ENCODE measurements at regions not wholly inside any gene's neighbourhood (a gene's known extent, or its start where the extent isn't known, plus 50 kb on each side); places are given as distances from the start of the nearest gene placed in this dataset.
"Not testable (repeated sequence)": the region's sequence is repeated elsewhere in the genome, so short reads cannot be mapped to it uniquely, and the experiment has no call there.

- DNase-seq (ENCODE audit: low read depth in 3 of 3, low spot score in 2 of 3) = no peak
Measured at GRCh38 chr10:108327706-108328105, 1163.2 kb upstream of the SORCS1 start.

- no peak for DNase-seq (ENCODE audit: low read depth in 3 of 3, low spot score in 2 of 3)
Measured at GRCh38 chr10:108323274-108323798, 1158.8 kb upstream of the SORCS1 start.

- DNase-seq (ENCODE audit: low read depth in 3 of 3, low spot score in 2 of 3) = no peak
Measured at GRCh38 chr10:108319434-108320222, 1155.1 kb upstream of the SORCS1 start.

GRCh38 chr10:108315636-108316035 lies 1151.1 kb upstream of the SORCS1 start:
- not testable (repeated sequence) for DNase-seq (ENCODE audit: low read depth in 3 of 3, low spot score in 2 of 3)

- no peak for DNase-seq (ENCODE audit: low read depth in 3 of 3, low spot score in 2 of 3)
Measured at GRCh38 chr10:108307925-108308312, 1143.4 kb upstream of the SORCS1 start.

GRCh38 chr10:108307250-108307924 lies 1142.9 kb upstream of the SORCS1 start:
- DNase-seq (ENCODE audit: low read depth in 3 of 3, low spot score in 2 of 3) = no peak

GRCh38 chr10:108303149-108303548 lies 1138.6 kb upstream of the SORCS1 start:
- no peak for DNase-seq (ENCODE audit: low read depth in 3 of 3, low spot score in 2 of 3)

GRCh38 chr10:108301002-108301401 lies 1136.5 kb upstream of the SORCS1 start:
- no peak for DNase-seq (ENCODE audit: low read depth in 3 of 3, low spot score in 2 of 3)

- no peak for DNase-seq (ENCODE audit: low read depth in 3 of 3, low spot score in 2 of 3)
Measured at GRCh38 chr10:108290823-108291222, 1126.3 kb upstream of the SORCS1 start.

- DNase-seq (ENCODE audit: low read depth in 3 of 3, low spot score in 2 of 3) = no peak
Measured at GRCh38 chr10:108275895-108276685, 1111.6 kb upstream of the SORCS1 start.

- DNase-seq (ENCODE audit: low read depth in 3 of 3, low spot score in 2 of 3) = no peak
Measured at GRCh38 chr10:108260383-108260906, 1095.9 kb upstream of the SORCS1 start.

GRCh38 chr10:108254089-108254488 lies 1089.6 kb upstream of the SORCS1 start:
- no peak for DNase-seq (ENCODE audit: low read depth in 3 of 3, low spot score in 2 of 3)

- DNase-seq (ENCODE audit: low read depth in 3 of 3, low spot score in 2 of 3) = no peak
Measured at GRCh38 chr10:108252771-108253170, 1088.3 kb upstream of the SORCS1 start.

GRCh38 chr10:108250936-108251620 lies 1086.6 kb upstream of the SORCS1 start:
- no peak for DNase-seq (ENCODE audit: low read depth in 3 of 3, low spot score in 2 of 3)

GRCh38 chr10:108249940-108250339 lies 1085.4 kb upstream of the SORCS1 start:
- no peak for DNase-seq (ENCODE audit: low read depth in 3 of 3, low spot score in 2 of 3)

- DNase-seq (ENCODE audit: low read depth in 3 of 3, low spot score in 2 of 3) = no peak
Measured at GRCh38 chr10:108244443-108245228, 1080.1 kb upstream of the SORCS1 start.

GRCh38 chr10:108241166-108241565 lies 1076.7 kb upstream of the SORCS1 start:
- no peak for DNase-seq (ENCODE audit: low read depth in 3 of 3, low spot score in 2 of 3)

- no peak for DNase-seq (ENCODE audit: low read depth in 3 of 3, low spot score in 2 of 3)
Measured at GRCh38 chr10:108238261-108238660, 1073.8 kb upstream of the SORCS1 start.

- DNase-seq (ENCODE audit: low read depth in 3 of 3, low spot score in 2 of 3) = no peak
Measured at GRCh38 chr10:108230478-108231170, 1066.1 kb upstream of the SORCS1 start.

Data from right renal cortex interstitium (tissue), 3 donors.